H1 (cell line): ENCODE measurements at regions not wholly inside any gene's neighbourhood (a gene's known extent, or its start where the extent isn't known, plus 50 kb on each side); places are given as distances from the start of the nearest gene placed in this dataset.

Experiments
- CTCF ChIA-PET: fragments of 300-600 bp; sonication (Branson Sonifier 250); formaldehyde crosslinking; loops from one replicate; lab custom pipeline; 2021; ENCODE audit not compliant: partially characterized antibody; lab: Charles Lee
- POLR2A ChIA-PET: fragments of 300-600 bp; sonication (Branson Sonifier 250); formaldehyde crosslinking; loops from one replicate; lab custom pipeline; 2021; ENCODE audit warnings: inconsistent platforms; ENCODE audit not compliant: partially characterized antibody; lab: Charles Lee
- DNase-seq, 2 experiments: peaks; one replicate each; pipeline versions ENCODE4 v3.0.0 to v3.0.0-alpha.2; 2010 to 2022; ENCODE audit warnings: low spot score in 2 of 2, low read depth in 1 of 2, mixed read lengths in 1 of 2
- FAIRE-seq: peaks from 2 replicates; lab custom pipeline; 2011; peaks lifted over from hg19 to GRCh38; lab: Jason Lieb, UNC
- H2AFZ ChIP-seq: 2 replicates; pipeline ENCODE4 v1.8.1; 2012; ENCODE audit warnings: low read length, inconsistent platforms
- H2AK5ac ChIP-seq: 2 replicates; pipeline ENCODE4 v1.6.1; 2013; ENCODE audit warnings: low read depth, low read length
- H2BK120ac ChIP-seq: replicated peaks from 2 replicates; pipeline ENCODE3; 2013; ENCODE audit warnings: low read depth, low read length, inconsistent platforms
- H2BK12ac ChIP-seq: 2 replicates; pipeline ENCODE4 v1.6.1; 2013; ENCODE audit warnings: low read depth, low read length
- H2BK15ac ChIP-seq: 2 replicates; pipeline ENCODE4 v1.6.1; 2013; ENCODE audit warnings: low read length
- H2BK20ac ChIP-seq: 2 replicates; pipeline ENCODE4 v1.6.1; 2013; ENCODE audit warnings: low read length
- H2BK5ac ChIP-seq: 2 replicates; pipeline ENCODE4 v1.6.1; 2013; ENCODE audit warnings: low read depth, low read length
- H3K14ac ChIP-seq: 2 replicates; pipeline ENCODE4 v1.6.1; 2013; ENCODE audit warnings: inconsistent platforms; ENCODE audit not compliant: insufficient read length
- H3K18ac ChIP-seq: 2 replicates; pipeline ENCODE4 v1.6.1; 2013; ENCODE audit warnings: low read length; ENCODE audit errors: extremely low read depth
- H3K23ac ChIP-seq: 2 replicates; pipeline ENCODE4 v1.6.1; 2013; ENCODE audit warnings: inconsistent platforms; ENCODE audit not compliant: insufficient read length
- H3K23me2 ChIP-seq: 2 replicates; pipeline ENCODE4 v1.6.1; 2013; ENCODE audit warnings: low read depth, low read length
- H3K27ac ChIP-seq: 2 replicates; pipeline ENCODE4 v1.6.1; 2011; ENCODE audit warnings: low read depth, low read length, inconsistent platforms
- H3K27me3 ChIP-seq, 4 experiments: replicated peaks in 1 of 4; 1 replicate in 1 of 4; 2 replicates in 3 of 4; pipeline versions ENCODE4 v1.6.1 to v1.8.1; 2011 to 2013; ENCODE audit warnings: low read length in 3 of 4, mild to moderate bottlenecking in 3 of 4, inconsistent platforms in 2 of 4, mixed read lengths in 2 of 4, moderate library complexity in 1 of 4; ENCODE audit not compliant: control insufficient read depth in 3 of 4, insufficient read depth in 3 of 4; ENCODE audit errors: extremely low read depth in 1 of 4
- H3K36me3 ChIP-seq, 4 experiments: 2 replicates each; pipeline versions ENCODE4 v1.6.1 to v1.8.1; 2011 to 2013; ENCODE audit warnings: mild to moderate bottlenecking in 4 of 4, low read length in 3 of 4, moderate library complexity in 2 of 4, control low read depth in 1 of 4, inconsistent platforms in 1 of 4; ENCODE audit not compliant: insufficient read depth in 4 of 4, control insufficient read depth in 2 of 4
- H3K4ac ChIP-seq: replicated peaks from 2 replicates; pipeline ENCODE3; 2013; ENCODE audit warnings: low read length, low read depth, mixed read lengths, inconsistent platforms; ENCODE audit not compliant: insufficient read length
- H3K4me1 ChIP-seq, 4 experiments: replicated peaks in 1 of 4; 1 replicate in 1 of 4; 2 replicates in 3 of 4; pipeline versions ENCODE4 v1.6.1 to v1.8.1; 2011 to 2013; ENCODE audit warnings: low read length in 3 of 4, inconsistent platforms in 2 of 4, mixed read lengths in 1 of 4; ENCODE audit not compliant: insufficient read depth in 4 of 4, control insufficient read depth in 3 of 4
- H3K4me2 ChIP-seq, 2 experiments: 2 replicates each; pipeline versions ENCODE4 v1.6.1 to v1.8.1; 2011 to 2013; ENCODE audit warnings: low read depth in 2 of 2, low read length in 2 of 2, control low read depth in 1 of 2, inconsistent platforms in 1 of 2, mild to moderate bottlenecking in 1 of 2; ENCODE audit not compliant: insufficient read depth in 1 of 2
- H3K4me3 ChIP-seq, 4 experiments: fragments of 200-600, 300-600 bp in 1 of 4; sonication (generic), shearing (Covaris generic), sonication (Bioruptor Twin) in 1 of 4; 2 replicates each; pipeline versions ENCODE4 v1.5.1 to v1.8.1; 2011 to 2016; ENCODE audit warnings: low read length in 4 of 4, low read depth in 3 of 4, control low read depth in 2 of 4, inconsistent platforms in 2 of 4, mild to moderate bottlenecking in 2 of 4, mixed read lengths in 1 of 4, moderate library complexity in 1 of 4; ENCODE audit not compliant: insufficient read depth in 2 of 4; ENCODE audit errors: extremely low read depth in 1 of 4
- H3K56ac ChIP-seq: replicated peaks from 2 replicates; pipeline ENCODE3; 2013; ENCODE audit warnings: low read depth, mild to moderate bottlenecking, mixed read lengths, low read length, inconsistent platforms; ENCODE audit not compliant: insufficient read length
- H3K79me1 ChIP-seq: 2 replicates; pipeline ENCODE4 v1.6.1; 2013; ENCODE audit warnings: low read depth, low read length, control low read depth
- H3K79me2 ChIP-seq, 2 experiments: 2 replicates each; pipeline versions ENCODE4 v1.6.1 to v1.8.1; 2012 to 2013; ENCODE audit warnings: low read length in 2 of 2, mild to moderate bottlenecking in 2 of 2, inconsistent platforms in 1 of 2; ENCODE audit not compliant: insufficient read depth in 2 of 2, control insufficient read depth in 1 of 2
- H3K9ac ChIP-seq, 4 experiments: replicated peaks in 1 of 4; 1 replicate in 1 of 4; 2 replicates in 3 of 4; pipeline versions ENCODE4 v1.6.1 to v1.8.1; 2011 to 2013; ENCODE audit warnings: low read depth in 3 of 4, low read length in 3 of 4, control low read depth in 2 of 4, mild to moderate bottlenecking in 2 of 4, moderate library complexity in 2 of 4, inconsistent platforms in 1 of 4; ENCODE audit errors: extremely low read depth in 1 of 4
- H3K9me3 ChIP-seq, 2 experiments: 2 replicates each; pipeline versions ENCODE4 v1.6.1 to v1.8.1; 2012 to 2013; ENCODE audit warnings: mild to moderate bottlenecking in 2 of 2, moderate library complexity in 2 of 2, control low read depth in 1 of 2, inconsistent platforms in 1 of 2, low read depth in 1 of 2, low read length in 1 of 2, mixed read lengths in 1 of 2; ENCODE audit not compliant: insufficient read depth in 2 of 2
- H4K20me1 ChIP-seq, 2 experiments: replicated peaks in 1 of 2; 2 replicates each; pipeline versions ENCODE3 to v1.8.1; 2011 to 2013; ENCODE audit warnings: inconsistent platforms in 2 of 2, low read length in 2 of 2, mild to moderate bottlenecking in 1 of 2; ENCODE audit not compliant: insufficient read depth in 2 of 2, control insufficient read depth in 1 of 2
- H4K5ac ChIP-seq: 2 replicates; pipeline ENCODE4 v1.6.1; 2013; ENCODE audit warnings: low read length, low read depth, mixed read lengths, inconsistent platforms; ENCODE audit not compliant: insufficient read length
- H4K8ac ChIP-seq: 2 replicates; pipeline ENCODE4 v1.8.0; 2013; ENCODE audit warnings: mild to moderate bottlenecking, moderate library complexity, low read length, inconsistent platforms; ENCODE audit not compliant: insufficient read depth; ENCODE audit errors: extremely low read depth
- H4K91ac ChIP-seq: replicated peaks from 2 replicates; pipeline ENCODE3; 2013; ENCODE audit warnings: low read length, mixed read lengths, inconsistent platforms; ENCODE audit not compliant: insufficient read length
- ASH2L ChIP-seq: fragments of 200-600, 300-600 bp; sonication (generic); IDR thresholded peaks from one replicate; pipeline ENCODE4 v1.7.1; 2017; ENCODE audit warnings: low read length
- CREB1 ChIP-seq: IDR thresholded peaks from 2 replicates; pipeline ENCODE4 v1.6.1; 2012; ENCODE audit warnings: inconsistent platforms
- CTBP2 ChIP-seq: IDR thresholded peaks from 2 replicates; pipeline ENCODE4 v1.7.0; 2011; ENCODE audit warnings: borderline replicate concordance, mild to moderate bottlenecking, moderate library complexity, mixed read lengths, low read length; ENCODE audit not compliant: insufficient read depth, insufficient read length
- HDAC2 ChIP-seq, 2 experiments: fragments of 300-600 bp in 1 of 2; sonication (generic) in 1 of 2; IDR thresholded peaks; 2 replicates each; pipeline ENCODE4 v1.6.1; 2011 to 2012; ENCODE audit warnings: low read depth in 2 of 2, low read length in 2 of 2, mild to moderate bottlenecking in 2 of 2, moderate library complexity in 2 of 2, borderline replicate concordance in 1 of 2, inconsistent platforms in 1 of 2
- NRF1 ChIP-seq: IDR thresholded peaks from 2 replicates; pipeline ENCODE4 v1.6.1; 2011; ENCODE audit warnings: mild to moderate bottlenecking, low read depth, low read length, improper control_type of control experiment
- RFX5 ChIP-seq: IDR thresholded peaks from 2 replicates; pipeline ENCODE4 v1.6.1; 2011; ENCODE audit warnings: low read depth, low read length, improper control_type of control experiment, borderline replicate concordance
- SAP30 ChIP-seq: fragments of 300-600 bp; sonication (generic); IDR thresholded peaks from 2 replicates; pipeline ENCODE4 v1.7.1; 2012; ENCODE audit warnings: low read length, moderate library complexity, mild to moderate bottlenecking, inconsistent platforms; ENCODE audit not compliant: insufficient read depth, insufficient replicate concordance
- SIN3A ChIP-seq, 2 experiments: IDR thresholded peaks in 1 of 2; conservative IDR thresholded peaks in 1 of 2; 2 replicates each; pipeline ENCODE4 v1.6.1; 2011 to 2012; ENCODE audit warnings: low read length in 2 of 2, improper control_type of control experiment in 1 of 2, low read depth in 1 of 2, mild to moderate bottlenecking in 1 of 2
- SUZ12 ChIP-seq: fragments of 200-600 bp; sonication (generic); IDR thresholded peaks from 2 replicates; pipeline ENCODE4 v1.6.1; 2012; ENCODE audit warnings: mild to moderate bottlenecking, inconsistent platforms, low read length, moderate library complexity, mixed read lengths
- TAF7 ChIP-seq: optimal IDR thresholded peaks from 2 replicates; pipeline ENCODE3; 2011; ENCODE audit warnings: low read depth, mild to moderate bottlenecking, inconsistent platforms, low read length, moderate library complexity, borderline replicate concordance
- TCF12 ChIP-seq: IDR thresholded peaks from 2 replicates; pipeline ENCODE4 v1.6.1; 2011; ENCODE audit warnings: low read depth, mild to moderate bottlenecking, low read length
- WGBS, 2 experiments: shearing (Covaris generic) in 1 of 2; methylation state at CpG; one replicate each; pipeline versions ENCODE4 v1.1.6 to v1.1.7; 2013 to 2015; ENCODE audit warnings: low lambda C conversion rate in 2 of 2, mixed read lengths in 2 of 2, inconsistent platforms in 1 of 2, low coverage in 1 of 2, missing lambda C conversion rate in 1 of 2; ENCODE audit not compliant: insufficient replicate concordance in 2 of 2, insufficient coverage in 1 of 2, insufficient read length in 1 of 2; ENCODE audit errors: extremely low coverage in 1 of 2, missing lambda C conversion rate in 1 of 2; 5-methylcytosine and 5-hydroxymethylcytosine counted together

- Histone ChIP-seq H3K4ac (no peak overlapping the region), H4K91ac (no peak overlapping the region), H3K36me3 (no peaks in the 10 kb centered on the region), H3K4me1 (no peaks in the 10 kb centered on the region; a peak in 1 of 7 replicates), H3K18ac (no peak overlapping the region), H4K8ac (no peak overlapping the region), H3K79me1 (no peaks in the 10 kb centered on the region), H3K9me3 (no peaks in the 10 kb centered on the region), H2BK5ac (no peak overlapping the region), H3K27me3 (no peaks in the 10 kb centered on the region), H3K9ac (no peak overlapping the region), H3K79me2 (no peaks in the 10 kb centered on the region), H3K23me2 (no peaks in the 10 kb centered on the region), H2AK5ac (no peak overlapping the region), H2BK120ac (no peak overlapping the region), H2BK20ac (no peak overlapping the region), H3K4me2 (no peak overlapping the region), H3K56ac (no peak overlapping the region), H3K27ac (no peak overlapping the region), H4K20me1 (no peaks in the 10 kb centered on the region), H3K14ac (no peak overlapping the region), H3K4me3 (no peak overlapping the region), H2BK15ac (no peak overlapping the region), H4K5ac (no peak overlapping the region), H2AFZ (no peak overlapping the region), H2BK12ac (no peak overlapping the region), H3K23ac (no peak overlapping the region)
- FAIRE-seq = no peak
- 93% methylated on average over 12 of the region's 12 CpGs; no CpG with 5 or more reads in 1 of the 2 experiments for WGBS, 2 experiments
- ChIA-PET POLR2A (no interaction called here), CTCF (no interaction called here)
- DNase-seq = no peak
- TF ChIP-seq TCF12 (no peak), SAP30 (no peak), SUZ12 (no peak), ASH2L (no peak), NRF1 (no peak), SIN3A (conservative IDR thresholded peaks at IDR 0.05 in 1 of 2, IDR thresholded peaks at IDR 0.05 in 1 of 2; ENCODE audit: low read depth in 1 of 2, low read length in 2 of 2) (no peak), CREB1 (no peak), TAF7 (no peak), HDAC2 (IDR thresholded peaks at IDR 0.05; ENCODE audit: borderline replicate concordance in 1 of 2, low read depth in 2 of 2, low read length in 2 of 2) (no peak), RFX5 (no peak), CTBP2 (no peak)
Measured at GRCh38 chr11:38176686-38177322, 1578.8 kb upstream of the RAG2 start.
